HK-2 (cell line): ENCODE measurements at regions not wholly inside any gene's neighbourhood (a gene's known extent, or its start where the extent isn't known, plus 50 kb on each side); places are given as distances from the start of the nearest gene placed in this dataset.
"Not testable (repeated sequence)": the region's sequence is repeated elsewhere in the genome, so short reads cannot be mapped to it uniquely, and the experiment has no call there.

Experiments used
- DNase-seq: peaks from one replicate; pipeline ENCODE4 v3.0.0-alpha.2; 2018; ENCODE audit not compliant: unreplicated experiment

DNA sequence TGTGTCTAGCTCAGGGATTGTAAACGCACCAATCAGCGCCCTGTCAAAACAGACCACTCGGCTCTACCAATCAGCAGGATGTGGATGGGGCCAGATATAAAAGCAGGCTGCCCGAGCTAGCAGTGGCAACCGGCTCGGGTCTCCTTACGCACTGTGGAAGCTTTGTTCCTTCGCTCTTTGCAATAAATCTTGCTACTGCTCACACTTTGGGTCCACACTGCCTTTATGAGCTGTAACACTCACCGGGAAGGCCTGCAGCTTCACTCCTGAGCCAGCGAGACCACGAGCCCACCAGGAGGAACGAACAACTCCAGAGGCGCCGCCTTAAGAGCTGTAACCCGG is 630.6 kb upstream of the NXPH2 start:
- DNase-seq, result not testable (repeated sequence)

GRCh38 chr2:139410147-139410832 is 630.1 kb upstream of the NXPH2 start:
- DNase-seq, result not testable (repeated sequence)

DNA sequence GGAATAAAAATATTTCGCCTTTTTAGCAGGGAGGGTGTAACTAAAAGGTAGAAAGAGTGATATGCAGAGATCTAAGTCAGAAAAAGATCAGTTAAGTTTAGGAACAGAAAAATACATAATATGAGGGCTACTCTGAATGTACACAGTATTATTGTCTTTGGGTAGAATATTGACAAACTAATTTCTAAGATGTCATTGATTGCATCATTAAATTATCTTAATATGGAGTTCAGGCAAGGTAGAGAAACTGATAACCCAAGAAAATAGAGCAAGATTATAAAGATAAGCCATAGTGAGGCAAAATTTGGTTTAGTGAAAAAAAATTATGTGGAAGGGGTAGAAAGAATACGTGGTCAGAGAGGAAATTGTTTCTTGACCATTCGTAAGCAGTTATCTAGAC is 629.0 kb upstream of the NXPH2 start:
- no peak for DNase-seq

- no peak for DNase-seq
Observed at GRCh38 chr2:139403948-139404347, 623.8 kb upstream of the NXPH2 start.

DNA sequence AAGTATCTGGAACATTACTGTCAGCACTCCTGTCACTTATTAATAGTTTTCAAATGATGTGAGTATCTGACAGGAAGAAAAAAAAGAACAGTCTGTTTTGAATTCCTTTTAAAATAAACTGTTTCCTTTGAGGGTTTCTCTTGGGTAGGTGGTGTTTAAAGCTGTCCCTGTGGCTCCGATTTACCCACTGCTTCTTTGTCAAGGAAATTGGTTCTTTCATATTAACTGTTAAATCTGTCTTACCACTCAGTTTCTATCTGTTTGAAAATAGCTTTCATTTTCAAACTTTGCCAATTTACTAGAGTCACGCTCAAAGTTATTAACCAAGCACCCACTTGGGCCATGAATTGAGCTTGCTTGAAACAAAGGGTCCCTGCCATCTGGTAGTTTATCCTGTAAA is 614.6 kb upstream of the NXPH2 start:
- DNase-seq, result no peak

DNA sequence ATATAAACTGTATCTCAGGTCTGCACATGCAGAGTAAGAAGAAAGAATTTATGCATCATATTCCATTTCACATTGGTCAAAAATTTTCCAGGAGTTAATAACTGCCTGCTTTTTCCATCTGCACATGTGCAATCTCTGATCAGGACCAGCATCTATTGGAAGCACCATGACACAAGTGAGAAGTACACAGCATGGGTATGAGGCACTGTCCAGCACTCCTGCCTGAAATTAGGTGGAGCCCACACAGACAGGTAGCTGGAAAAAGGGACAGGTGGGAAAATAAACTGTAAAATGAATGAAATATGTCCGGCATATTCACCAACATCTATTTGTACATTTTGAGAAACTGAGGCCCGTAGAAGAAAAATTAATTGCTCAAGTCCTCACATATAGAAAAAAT is 609.2 kb upstream of the NXPH2 start:
- no peak for DNase-seq

DNA sequence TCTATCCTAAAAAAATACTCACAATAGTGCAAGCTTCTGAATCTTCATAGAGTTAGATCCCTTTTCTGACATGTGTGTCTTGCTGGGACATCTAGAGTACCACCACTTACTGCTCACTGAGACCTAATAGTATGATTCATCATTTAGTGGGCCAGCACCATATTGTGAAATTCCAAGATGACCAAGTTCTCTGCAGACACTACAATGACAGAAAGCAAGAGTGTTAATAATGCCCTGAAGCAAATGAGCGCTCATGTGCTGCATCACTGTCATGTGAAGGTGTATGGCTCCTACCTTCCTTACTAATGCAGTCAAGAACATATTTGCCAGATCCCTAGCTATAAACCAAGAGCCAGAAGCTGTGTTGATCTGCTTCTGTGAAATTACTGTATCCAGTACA is 606.2 kb upstream of the NXPH2 start:
- no peak for DNase-seq

DNA sequence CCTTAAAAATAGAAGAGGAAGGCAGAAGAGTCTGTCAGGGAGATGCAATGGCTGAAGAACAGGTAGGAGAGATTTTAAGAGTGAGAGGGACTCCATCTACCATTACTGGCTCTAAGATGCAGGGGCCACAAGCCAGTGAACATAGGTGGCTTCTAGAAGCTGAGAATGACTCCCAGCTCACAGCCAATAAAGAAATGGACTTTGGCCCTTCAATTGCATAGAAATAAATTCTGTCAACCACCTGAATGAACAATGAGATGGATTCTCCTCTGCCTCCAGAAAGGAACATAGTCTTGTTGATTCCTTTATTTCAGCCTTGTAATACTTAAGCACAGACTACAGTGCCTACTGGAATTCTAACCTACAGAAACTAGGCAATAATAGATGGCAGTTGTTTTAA is 603.3 kb upstream of the NXPH2 start:
- no peak for DNase-seq

GRCh38 chr2:139380051-139380450 is 599.9 kb upstream of the NXPH2 start:
- no peak for DNase-seq

GRCh38 chr2:139378373-139378772 is 598.2 kb upstream of the NXPH2 start:
- no peak for DNase-seq

DNA sequence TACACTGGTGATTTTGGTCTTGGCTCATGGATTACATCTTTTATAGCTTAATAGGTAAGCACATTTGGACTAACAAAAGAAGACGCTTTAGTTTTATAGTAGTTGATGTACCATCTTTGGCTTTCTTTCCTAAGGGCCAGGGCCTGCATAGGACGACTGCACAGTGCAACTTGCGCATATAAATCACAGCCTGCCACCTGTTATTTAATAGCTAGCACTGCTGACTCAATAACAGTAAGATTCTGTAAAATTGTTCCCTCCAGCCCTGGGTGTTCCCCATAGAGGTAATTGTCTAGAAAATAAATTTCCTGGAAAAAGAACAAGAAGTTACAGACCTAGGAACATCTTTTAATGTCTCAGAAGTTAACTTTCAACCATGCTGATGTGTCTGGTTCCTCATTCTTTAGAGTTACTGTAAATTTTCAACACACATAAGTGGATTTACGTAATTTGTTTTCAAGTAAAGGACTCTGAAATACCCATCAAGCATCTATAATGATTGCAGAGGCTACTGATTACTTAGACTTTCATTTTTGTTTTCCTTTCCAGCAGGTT is 594.2 kb upstream of the NXPH2 start:
- DNase-seq, result no peak

- no peak for DNase-seq
Observed at GRCh38 chr2:139369423-139370409, 589.5 kb upstream of the NXPH2 start.

DNA sequence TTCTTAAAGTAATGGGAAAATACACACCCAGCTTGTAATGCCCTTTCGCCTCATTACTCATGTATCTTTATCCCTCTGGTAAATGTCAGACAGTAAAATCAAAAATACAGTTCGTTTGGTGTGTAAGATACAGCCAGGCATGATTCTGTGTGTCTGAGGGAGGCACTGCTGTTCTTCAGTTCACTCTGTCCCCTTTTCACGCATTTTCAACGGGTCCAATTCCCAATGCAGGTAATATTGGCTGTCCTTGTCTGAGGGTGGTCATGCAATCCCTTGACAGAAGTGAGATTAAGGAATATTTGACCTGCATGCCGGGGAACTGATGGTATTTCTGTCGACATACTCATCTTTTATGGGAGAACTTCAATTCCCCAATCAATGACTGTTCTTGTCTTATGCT is 587.2 kb upstream of the NXPH2 start:
- no peak for DNase-seq

DNA sequence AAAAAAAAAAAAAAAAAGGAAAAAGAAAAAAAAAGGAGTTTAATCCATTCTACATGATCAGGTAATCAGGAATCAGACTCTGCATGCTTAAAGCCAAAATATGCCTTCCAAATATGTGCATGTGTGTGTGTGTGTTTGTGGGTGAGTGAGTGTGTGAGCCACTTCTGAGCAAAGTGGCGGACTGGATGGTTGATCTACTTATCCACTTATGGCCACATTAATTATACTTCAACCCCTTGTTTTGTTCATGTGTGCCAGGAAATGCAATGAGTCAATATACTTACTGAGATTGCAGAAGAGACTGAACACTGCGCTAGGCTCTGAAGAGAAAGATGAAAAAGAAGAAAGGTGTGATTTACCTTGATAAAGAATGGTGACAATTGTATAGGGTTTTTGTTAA is 586.5 kb upstream of the NXPH2 start:
- no peak for DNase-seq

DNA sequence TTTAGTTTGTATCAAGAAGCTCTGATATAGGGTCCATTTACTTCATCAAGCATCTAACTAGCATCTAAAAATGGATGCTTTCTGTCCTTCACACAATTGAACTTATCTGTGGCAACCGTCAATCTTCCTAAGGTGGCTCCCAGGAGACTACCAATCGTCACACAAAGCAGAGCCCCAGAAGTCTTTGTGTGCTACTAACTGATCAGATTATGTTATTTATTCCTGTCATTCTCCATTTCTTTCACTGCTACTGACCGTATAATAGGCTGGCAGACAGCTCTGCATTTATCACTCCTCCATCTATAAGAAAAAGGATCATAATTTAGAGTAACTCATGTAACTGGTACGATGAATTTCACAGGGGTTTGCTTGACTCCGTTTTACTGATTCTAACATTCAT is 585.0 kb upstream of the NXPH2 start:
- DNase-seq, result no peak

DNA sequence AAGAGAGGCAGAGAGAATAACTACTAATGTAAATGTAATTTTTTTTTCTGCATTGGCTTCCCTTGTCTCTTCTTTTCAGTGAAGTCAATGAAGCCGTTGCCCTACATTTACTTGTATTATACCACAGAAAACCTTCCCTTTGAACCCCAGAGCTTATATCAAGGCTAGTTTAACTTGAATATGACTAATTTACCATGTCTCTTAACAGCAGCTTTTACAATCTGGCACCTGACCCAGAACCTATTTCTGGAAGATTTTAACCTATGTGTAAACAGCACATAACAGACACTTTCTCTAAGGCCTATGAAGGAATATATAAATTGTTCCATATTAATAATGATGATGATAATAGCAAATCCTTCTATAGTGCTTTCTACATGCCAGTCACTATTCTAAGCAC is 580.5 kb upstream of the NXPH2 start:
- DNase-seq, result no peak

GRCh38 chr2:139359818-139360217 is 579.6 kb upstream of the NXPH2 start:
- DNase-seq, result no peak

DNA sequence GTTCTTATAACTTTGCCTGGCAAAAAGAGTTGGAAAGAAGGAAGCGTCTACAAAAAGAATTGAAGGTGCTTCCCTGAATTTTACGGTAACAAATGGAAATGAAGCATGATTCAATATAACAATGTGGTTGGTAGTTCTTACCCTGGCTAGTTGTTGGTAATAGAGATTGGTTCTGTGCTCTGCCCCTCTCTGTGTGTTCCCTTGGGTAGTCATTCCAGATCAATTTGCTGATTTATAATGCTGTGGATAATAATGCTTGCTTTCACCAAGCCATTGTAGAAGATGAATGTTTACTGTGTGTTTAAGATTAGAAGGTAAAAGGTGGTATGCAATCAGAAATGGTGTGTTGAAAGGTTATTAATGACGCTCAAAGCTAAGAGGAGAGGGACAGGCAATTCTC is 577.8 kb upstream of the NXPH2 start:
- no peak for DNase-seq

GRCh38 chr2:139354518-139354917 is 574.3 kb upstream of the NXPH2 start:
- DNase-seq, result no peak

- DNase-seq, result no peak
Observed at GRCh38 chr2:139353874-139354273, 573.7 kb upstream of the NXPH2 start.

- DNase-seq, result no peak
Observed at GRCh38 chr2:139317259-139317658, 537.1 kb upstream of the NXPH2 start.

GRCh38 chr2:139314059-139314458 is 533.9 kb upstream of the NXPH2 start:
- no peak for DNase-seq

DNA sequence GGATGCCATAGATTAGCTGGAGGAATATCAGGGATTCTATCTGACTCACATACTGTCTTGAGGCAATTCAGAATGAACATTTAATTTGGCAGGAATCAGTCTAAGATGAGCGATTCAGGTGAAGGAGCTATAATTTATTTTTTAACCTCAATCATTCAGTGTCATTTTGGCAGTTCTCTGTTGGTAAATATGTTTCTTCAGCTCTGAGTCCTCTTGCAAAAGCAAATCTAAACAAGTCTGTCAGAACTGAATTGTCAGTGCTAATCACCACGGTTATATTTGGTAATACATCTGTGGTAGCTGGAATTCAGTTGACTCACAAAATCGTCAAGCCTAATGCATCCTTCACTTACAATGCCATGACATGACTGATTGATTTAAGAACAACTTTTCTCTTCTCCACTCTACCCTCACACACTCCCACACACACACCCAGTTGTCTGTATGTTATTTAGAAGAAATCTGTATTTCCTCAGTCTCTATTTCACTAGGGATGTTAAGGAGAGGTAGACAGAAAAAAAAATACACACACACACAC is 516.6 kb upstream of the NXPH2 start:
- DNase-seq, result no peak
